Astrocyte (in vitro differentiated cells and primary cell): ENCODE measurements at regions not wholly inside any gene's neighbourhood (a gene's known extent, or its start where the extent isn't known, plus 50 kb on each side); places are given as distances from the start of the nearest gene placed in this dataset.

Experiments used
- DNase-seq: peaks from one replicate; pipeline ENCODE4 v3.0.0-alpha.2; 2010; ENCODE audit warnings: low read depth
- FAIRE-seq: peaks from 2 replicates; lab custom pipeline; 2011; peaks lifted over from hg19 to GRCh38; lab: Jason Lieb, UNC
- H2AFZ ChIP-seq: 2 replicates; pipeline ENCODE4 v1.6.0; 2012; ENCODE audit warnings: low read depth, low read length, inconsistent platforms
- H3K27ac ChIP-seq: 2 replicates; pipeline ENCODE4 v1.5.1; 2011; ENCODE audit warnings: low read depth, low read length, inconsistent platforms
- H3K27me3 ChIP-seq: 2 replicates; pipeline ENCODE4 v1.6.0; 2011; ENCODE audit warnings: low read length, inconsistent platforms; ENCODE audit not compliant: insufficient read depth
- H3K36me3 ChIP-seq: 2 replicates; pipeline ENCODE4 v1.5.1; 2011; ENCODE audit warnings: low read length, inconsistent platforms; ENCODE audit not compliant: insufficient read depth
- H3K4me1 ChIP-seq: 2 replicates; pipeline ENCODE4 v1.5.1; 2011; ENCODE audit warnings: low read length, inconsistent platforms; ENCODE audit not compliant: insufficient read depth
- H3K4me2 ChIP-seq: 2 replicates; pipeline ENCODE4 v1.6.0; 2012; ENCODE audit warnings: low read length, inconsistent platforms
- H3K4me3 ChIP-seq: 2 replicates; pipeline ENCODE4 v1.5.1; 2011; ENCODE audit warnings: low read depth, mild to moderate bottlenecking, low read length, inconsistent platforms; ENCODE audit not compliant: insufficient read depth
- H3K79me2 ChIP-seq: 2 replicates; pipeline ENCODE4 v1.6.0; 2012; ENCODE audit warnings: mild to moderate bottlenecking, low read length, inconsistent platforms; ENCODE audit not compliant: insufficient read depth
- H3K9ac ChIP-seq: 2 replicates; pipeline ENCODE4 v1.6.0; 2012; ENCODE audit warnings: mild to moderate bottlenecking, low read length, inconsistent platforms
- H3K9me3 ChIP-seq: 2 replicates; pipeline ENCODE4 v1.5.1; 2012; ENCODE audit warnings: low read depth, mild to moderate bottlenecking, low read length, inconsistent platforms; ENCODE audit not compliant: insufficient read depth
- H4K20me1 ChIP-seq: 2 replicates; pipeline ENCODE4 v1.6.0; 2012; ENCODE audit warnings: low read length, inconsistent platforms; ENCODE audit not compliant: insufficient read depth
- H3K27ac Mint-ChIP-seq: one replicate; pipeline ENCODE4 v1.8.0; 2021; ENCODE audit warnings: mild to moderate bottlenecking, mixed read lengths; ENCODE audit not compliant: unreplicated experiment
- H3K27me3 Mint-ChIP-seq: one replicate; pipeline ENCODE4 v1.8.0; 2021; ENCODE audit warnings: low read depth, mixed read lengths; ENCODE audit not compliant: unreplicated experiment
- H3K36me3 Mint-ChIP-seq: one replicate; pipeline ENCODE4 v1.8.0; 2021; ENCODE audit warnings: low read depth, mixed read lengths; ENCODE audit not compliant: unreplicated experiment
- H3K4me1 Mint-ChIP-seq: one replicate; pipeline ENCODE4 v1.8.0; 2021; ENCODE audit warnings: low read depth, mixed read lengths; ENCODE audit not compliant: unreplicated experiment
- H3K4me3 Mint-ChIP-seq: one replicate; pipeline ENCODE4 v1.8.0; 2021; ENCODE audit warnings: mild to moderate bottlenecking, moderate library complexity, mixed read lengths; ENCODE audit not compliant: unreplicated experiment
- H3K9me3 Mint-ChIP-seq: one replicate; pipeline ENCODE4 v1.8.0; 2021; ENCODE audit warnings: mild to moderate bottlenecking, mixed read lengths; ENCODE audit not compliant: unreplicated experiment
- CTCF ChIP-seq: IDR thresholded peaks from 2 replicates; pipeline ENCODE4 v1.5.1; 2011; ENCODE audit warnings: low read depth, mild to moderate bottlenecking, inconsistent platforms, low read length, moderate library complexity; ENCODE audit not compliant: insufficient read depth
- EZH2 ChIP-seq: IDR thresholded peaks from 2 replicates; pipeline ENCODE4 v1.6.1; 2012; ENCODE audit warnings: mild to moderate bottlenecking, low read length, inconsistent platforms; ENCODE audit not compliant: insufficient read depth

- Histone ChIP-seq H4K20me1 (no peaks in the 10 kb centered on the region), H3K27ac (no peak overlapping the region), H3K4me3 (no peak overlapping the region), H3K4me1 (no peaks in the 10 kb centered on the region), H3K4me2 (no peak overlapping the region), H2AFZ (no peak overlapping the region), H3K9ac (no peak overlapping the region), H3K9me3 (peaks cover 3% of the 10 kb centered on the region), H3K79me2 (no peaks in the 10 kb centered on the region), H3K27me3 (no peaks in the 10 kb centered on the region), H3K36me3 (no peaks in the 10 kb centered on the region)
- peaks cover 1% of the 10 kb centered on the region for H3K36me3 Mint-ChIP-seq
- H3K4me1 Mint-ChIP-seq, result no peaks in the 10 kb centered on the region
- no peaks in the 10 kb centered on the region for H3K27me3 Mint-ChIP-seq
- DNase-seq, result no peak
- FAIRE-seq, result no peak
- no peak overlapping the region for H3K4me3 Mint-ChIP-seq
- TF ChIP-seq EZH2 (no peak), CTCF (no peak)
- H3K9me3 Mint-ChIP-seq, result no peaks in the 10 kb centered on the region
- no peak overlapping the region for H3K27ac Mint-ChIP-seq
Observed at GRCh38 chr7:109226699-109227098, 657.0 kb downstream of the DNAJB9 start.

GRCh38 chr7:109235316-109235715, 665.6 kb downstream of the DNAJB9 start:
- Histone ChIP-seq H2AFZ (no peak overlapping the region), H3K9ac (no peak overlapping the region), H3K27me3 (no peaks in the 10 kb centered on the region), H3K9me3 (no peaks in the 10 kb centered on the region), H4K20me1 (no peaks in the 10 kb centered on the region), H3K36me3 (no peaks in the 10 kb centered on the region), H3K79me2 (no peaks in the 10 kb centered on the region), H3K27ac (no peak overlapping the region), H3K4me1 (no peaks in the 10 kb centered on the region), H3K4me3 (no peak overlapping the region), H3K4me2 (no peak overlapping the region)
- FAIRE-seq, result no peak
- TF ChIP-seq CTCF, result no peak
- no peak for TF ChIP-seq EZH2
- no peak for DNase-seq
- Mint-ChIP-seq H3K4me3 (no peak overlapping the region), H3K27ac (no peak overlapping the region), H3K27me3 (no peaks in the 10 kb centered on the region), H3K4me1 (no peaks in the 10 kb centered on the region), H3K36me3 (no peaks in the 10 kb centered on the region), H3K9me3 (no peaks in the 10 kb centered on the region)

GRCh38 chr7:109246330-109247077, 676.8 kb downstream of the DNAJB9 start:
- Histone ChIP-seq H3K9me3 (no peaks in the 10 kb centered on the region), H4K20me1 (no peaks in the 10 kb centered on the region), H3K9ac (peak overlapping the region; percentile 33), H2AFZ (peak overlapping the region; percentile 64), H3K4me1 (no peaks in the 10 kb centered on the region), H3K27ac (no peak overlapping the region), H3K4me3 (no peak overlapping the region), H3K79me2 (no peaks in the 10 kb centered on the region), H3K4me2 (peak overlapping the region; percentile 66), H3K27me3 (no peaks in the 10 kb centered on the region), H3K36me3 (no peaks in the 10 kb centered on the region)
- Mint-ChIP-seq H3K4me1 (peaks cover 4% of the 10 kb centered on the region), H3K9me3 (no peaks in the 10 kb centered on the region), H3K4me3 (no peak overlapping the region), H3K27ac (peak overlapping the region; percentile 63), H3K36me3 (no peaks in the 10 kb centered on the region), H3K27me3 (no peaks in the 10 kb centered on the region)
- DNase-seq (peak; percentile 38), FAIRE-seq (no peak)
- no peak for TF ChIP-seq CTCF
- TF ChIP-seq EZH2, result no peak
